ENCODE measurements at regions not wholly inside any gene's neighbourhood (a gene's known extent, or its start where the extent isn't known, plus 50 kb on each side); places are given as distances from the start of the nearest gene placed in this dataset.

- H3K27me3 ChIP-seq: no peaks in the 10 kb centered on the region
- no peaks in the 10 kb centered on the region for H3K36me3 ChIP-seq
- H3K4me3 ChIP-seq: no peak overlapping the region
- H3K4me1 ChIP-seq: peaks cover 0 to 39% (median 3%) of the 10 kb centered on the region in 4 donors
- DNase-seq (ENCODE audit: low spot score in 2 of 2): no peak
- peak overlapping the region in 2 of 4 donors; percentile 18 to 47 for H3K27ac ChIP-seq
- H3K9me3 ChIP-seq: no peaks in the 10 kb centered on the region
- no peak for TF ChIP-seq POLR2A (IDR thresholded peaks at IDR 0.05)
- TF ChIP-seq CTCF (IDR thresholded peaks at IDR 0.05): peak in 1 of 5 experiments; percentile 21
These were observed 120.2 kb upstream of the NFIB start for GRCh38 chr9:14434158-14434504.

DNA sequence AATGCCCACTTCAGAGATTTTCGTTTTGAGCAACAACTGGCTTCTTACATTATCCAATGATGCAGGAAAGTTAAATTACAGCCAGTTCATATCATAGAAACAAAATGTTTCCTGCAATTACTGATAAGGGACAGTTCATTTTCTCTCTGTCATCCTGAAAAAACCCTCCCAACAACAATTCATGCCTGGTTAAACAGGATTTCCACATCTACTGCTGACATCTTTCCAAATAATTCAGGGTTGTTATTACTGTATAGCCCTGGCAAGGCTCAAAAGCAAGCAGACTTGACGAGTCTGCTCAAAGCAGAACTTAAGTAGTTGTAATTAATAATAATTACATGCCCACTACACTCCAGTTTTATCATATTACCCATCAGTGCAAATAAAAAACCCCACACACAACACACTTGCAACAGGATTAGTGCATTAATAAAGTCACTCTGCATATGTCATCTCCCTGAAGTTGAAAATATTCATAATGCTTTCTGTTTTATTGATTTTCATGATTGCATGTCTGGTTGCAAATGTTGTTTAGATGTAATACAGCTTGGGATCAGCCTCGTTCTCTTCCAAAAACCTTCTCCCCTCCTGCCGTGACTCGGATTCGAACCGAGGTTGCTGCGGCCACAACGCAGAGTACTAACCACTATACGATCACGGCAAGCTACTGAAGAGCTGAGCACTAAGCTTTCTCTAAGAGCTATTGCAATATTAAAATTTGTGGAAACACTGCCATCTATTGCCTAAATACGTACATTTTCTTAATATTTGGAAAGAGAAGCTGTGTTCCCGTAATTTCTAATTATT lies 119.6 kb upstream of the NFIB start:
- Histone ChIP-seq H3K9me3 (no peaks in the 10 kb centered on the region), H3K27ac (peak overlapping the region in 2 of 4 donors; percentile 18 to 47), H3K36me3 (no peaks in the 10 kb centered on the region), H3K27me3 (no peaks in the 10 kb centered on the region), H3K4me3 (peak overlapping the region in 1 of 4 donors; percentile 2), H3K4me1 (peaks cover 0 to 44% (median 3%) of the 10 kb centered on the region in 4 donors)
- WGBS, 2 donors: 4 to 8% methylated on average over 13 of the region's 13 CpGs
- DNase-seq (ENCODE audit: low spot score in 2 of 2): no peak
- no peak for TF ChIP-seq EP300 (IDR thresholded peaks at IDR 0.05)
- TF ChIP-seq CTCF (IDR thresholded peaks at IDR 0.05): peak; percentile 18 to 63 (median 35)

GRCh38 chr9:14432666-14433350 lies 118.9 kb upstream of the NFIB start:
- H3K27me3 ChIP-seq: no peaks in the 10 kb centered on the region
- no peaks in the 10 kb centered on the region for H3K36me3 ChIP-seq
- peaks cover 0 to 49% (median 3%) of the 10 kb centered on the region in 4 donors for H3K4me1 ChIP-seq
- DNase-seq (ENCODE audit: low spot score in 2 of 2): no peak
- H3K9me3 ChIP-seq: no peaks in the 10 kb centered on the region
- 29 to 37% methylated on average over 1 of the region's 1 CpG for WGBS, 2 donors
- H3K4me3 ChIP-seq: no peak overlapping the region
- H3K27ac ChIP-seq: peak overlapping the region in 2 of 4 donors; percentile 4 to 18
- TF ChIP-seq CTCF (IDR thresholded peaks at IDR 0.05) (no peak), EP300 (IDR thresholded peaks at IDR 0.05) (no peak), POLR2A (IDR thresholded peaks at IDR 0.05) (no peak)

GRCh38 chr9:14428781-14429230 lies 114.9 kb upstream of the NFIB start:
- no peak overlapping the region for H3K27ac ChIP-seq
- H3K9me3 ChIP-seq: no peaks in the 10 kb centered on the region
- TF ChIP-seq POLR2A (IDR thresholded peaks at IDR 0.05): no peak
- no peak for TF ChIP-seq EP300 (IDR thresholded peaks at IDR 0.05)
- peak; percentile 52 to 76 (median 62) for TF ChIP-seq CTCF (IDR thresholded peaks at IDR 0.05)
- no peaks in the 10 kb centered on the region for H3K27me3 ChIP-seq
- no peaks in the 10 kb centered on the region for H3K36me3 ChIP-seq
- 13 to 15% methylated on average over 11 of the region's 11 CpGs for WGBS, 2 donors
- peaks cover 0 to 27% (median 3%) of the 10 kb centered on the region in 4 donors for H3K4me1 ChIP-seq
- DNase-seq (ENCODE audit: low spot score in 2 of 2): peak; percentile 58 to 82
- H3K4me3 ChIP-seq: no peak overlapping the region

GRCh38 chr9:14427419-14427818 lies 113.5 kb upstream of the NFIB start:
- Histone ChIP-seq H3K27ac (no peak overlapping the region), H3K27me3 (no peaks in the 10 kb centered on the region), H3K9me3 (no peaks in the 10 kb centered on the region), H3K4me3 (no peak overlapping the region), H3K4me1 (peaks cover 0 to 14% (median 0%) of the 10 kb centered on the region in 4 donors), H3K36me3 (no peaks in the 10 kb centered on the region)
- TF ChIP-seq EP300 (IDR thresholded peaks at IDR 0.05) (no peak), POLR2A (IDR thresholded peaks at IDR 0.05) (no peak), CTCF (IDR thresholded peaks at IDR 0.05) (no peak)
- DNase-seq (ENCODE audit: low spot score in 2 of 2): no peak
- 90 to 92% methylated on average over 2 of the region's 2 CpGs for WGBS, 2 donors

All from tibial nerve (tissue), 4 donors.